Stimulated activated CD4-positive, alpha-beta T cell treated with anti-CD3 and anti-CD28 coated beads, Interleukin-15, amount 100 ng/mL, for 48 hours (primary cell): ENCODE measurements at regions not wholly inside any gene's neighbourhood (a gene's known extent, or its start where the extent isn't known, plus 50 kb on each side); places are given as distances from the start of the nearest gene placed in this dataset.

Source experiments
- DNase-seq, 2 donors: peaks; one replicate each; pipeline ENCODE4 v3.0.0-alpha.2; 2020; ENCODE audit warnings: low read depth in 2 of 2

- DNase-seq: no peak
These were observed 717.3 kb downstream of the MRPL39 start for GRCh38 chr21:24890021-24890420.

DNA sequence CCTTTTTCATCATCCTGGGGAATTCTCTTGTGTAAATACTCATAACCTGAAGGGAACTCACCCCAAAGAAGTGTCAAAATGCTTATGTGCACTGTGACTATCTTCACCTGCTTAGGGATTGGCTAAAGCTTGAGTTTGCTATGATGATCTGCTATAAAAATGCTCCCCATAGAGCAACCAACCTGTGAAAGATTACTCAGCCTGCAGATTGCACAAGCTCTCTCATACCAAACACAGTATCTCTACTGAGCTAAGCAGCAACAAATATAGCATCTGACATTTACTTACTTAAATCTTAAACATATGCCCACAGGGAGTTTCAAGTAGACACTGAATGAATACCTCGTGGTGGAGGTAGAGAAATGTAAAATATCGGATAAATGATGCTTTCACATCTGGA is 725.8 kb downstream of the MRPL39 start:
- DNase-seq: no peak

DNA sequence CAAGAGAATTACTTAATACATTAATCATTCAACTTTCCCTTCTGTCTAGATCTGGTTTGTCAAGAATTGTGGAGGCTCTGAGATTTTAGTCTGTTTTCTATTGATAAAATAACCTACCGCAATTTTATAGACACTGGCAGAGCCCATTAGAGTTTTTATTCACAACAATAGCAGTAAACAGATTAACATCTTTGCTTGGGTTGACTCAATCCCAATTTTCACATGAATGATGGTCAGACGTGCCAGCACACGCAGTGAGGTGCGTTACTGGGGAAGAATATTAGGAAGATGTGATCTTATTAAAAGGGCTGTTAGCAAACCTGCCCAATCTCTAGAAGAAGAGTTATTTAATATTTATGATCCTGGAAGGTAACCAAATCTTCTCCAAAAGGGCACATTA is 736.6 kb downstream of the MRPL39 start:
- no peak for DNase-seq

DNA sequence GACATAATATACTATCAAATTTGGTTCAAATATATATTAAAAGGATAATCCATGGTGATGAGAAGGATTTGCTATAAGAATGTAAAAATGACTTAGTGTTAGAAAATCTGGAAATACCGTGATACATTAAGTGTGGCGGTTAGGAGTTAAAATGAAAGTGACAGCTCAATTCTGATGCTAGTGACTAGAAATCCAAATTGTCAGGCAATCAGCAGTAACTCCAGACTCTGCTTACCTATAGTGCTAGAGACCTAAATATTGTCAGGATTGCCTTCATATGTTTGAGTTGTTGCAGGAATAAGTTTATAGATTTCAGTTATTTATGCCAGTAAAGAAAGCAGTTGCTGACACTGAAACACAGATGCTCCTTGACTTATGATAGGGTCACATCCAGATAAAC is 737.4 kb downstream of the MRPL39 start:
- DNase-seq: no peak

DNA sequence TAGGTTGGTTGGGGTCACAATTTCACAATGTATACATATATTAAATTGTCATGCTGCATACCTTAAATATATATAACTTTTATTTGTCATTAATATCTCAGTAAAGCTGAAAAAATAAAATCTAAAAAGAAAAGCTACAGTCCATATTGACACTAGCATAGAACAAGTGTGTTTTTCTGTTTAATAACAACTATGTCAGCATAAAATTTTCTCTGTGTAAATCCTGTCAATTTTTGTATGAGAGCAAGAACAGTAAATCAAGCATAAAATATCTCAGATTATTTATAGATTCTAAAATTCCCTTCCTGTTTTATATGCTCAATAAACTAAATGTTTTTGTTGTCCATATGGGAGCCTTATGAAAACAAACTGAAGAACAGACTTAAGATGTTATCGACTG is 739.2 kb downstream of the MRPL39 start:
- DNase-seq: no peak

GRCh38 chr21:24861471-24861870 is 745.8 kb downstream of the MRPL39 start:
- no peak for DNase-seq

DNA sequence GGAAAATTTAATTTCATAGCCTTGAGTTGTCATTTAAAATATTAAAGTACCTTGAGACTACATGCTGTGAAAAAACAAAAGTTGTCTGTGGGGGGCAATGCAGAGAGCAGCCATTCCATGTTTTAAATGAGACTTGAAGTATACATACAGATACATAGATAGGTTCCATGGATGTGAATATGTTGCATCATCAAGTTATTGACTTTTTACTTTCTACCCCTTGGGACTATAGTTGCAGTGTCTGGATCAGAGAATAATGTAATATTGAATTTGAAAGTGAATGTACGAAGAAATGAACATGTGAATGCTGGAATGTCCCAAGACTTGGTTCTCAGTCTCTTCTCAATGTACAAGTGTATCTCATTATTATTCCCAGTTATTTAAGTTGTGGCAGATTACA is 751.0 kb downstream of the MRPL39 start:
- no peak for DNase-seq

GRCh38 chr21:24852610-24853195 is 754.6 kb downstream of the MRPL39 start:
- no peak for DNase-seq

DNA sequence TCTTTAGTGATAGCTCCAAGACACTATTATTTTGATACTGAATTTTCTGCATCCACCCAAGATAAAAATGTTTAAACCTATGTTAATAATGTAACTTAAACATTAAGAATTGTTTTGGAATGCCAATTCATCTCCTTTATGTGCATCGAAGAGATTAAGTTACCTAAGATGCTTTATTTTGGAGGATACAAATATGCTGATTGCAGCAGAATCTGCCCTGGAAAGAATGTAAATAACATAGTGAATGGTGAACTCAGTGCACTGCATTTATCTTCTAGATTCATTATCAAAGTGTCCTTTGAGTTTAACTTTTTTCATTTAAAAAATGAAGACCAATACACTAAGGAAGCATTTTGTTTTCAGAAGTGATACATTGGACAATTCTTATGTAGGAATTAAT is 757.2 kb downstream of the MRPL39 start:
- no peak for DNase-seq

DNA sequence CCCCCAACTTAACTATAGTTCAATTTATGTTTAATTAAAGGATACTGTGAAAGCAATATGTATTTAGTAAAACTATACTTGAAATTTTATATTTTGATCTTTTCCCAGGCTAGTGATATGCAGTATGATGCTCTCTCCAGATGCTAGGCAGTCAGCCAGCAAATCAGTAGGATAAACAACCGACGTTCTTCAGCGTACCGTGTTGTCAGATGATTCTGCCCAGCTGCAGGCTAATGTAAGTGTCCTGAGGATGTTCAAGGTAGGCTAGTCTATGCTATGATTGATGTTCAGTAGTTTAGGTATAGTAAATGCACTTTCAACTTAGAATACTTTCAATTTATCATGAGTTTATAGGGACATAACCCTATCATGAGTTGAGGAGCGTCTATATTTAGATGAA is 762.6 kb downstream of the MRPL39 start:
- DNase-seq: no peak

DNA sequence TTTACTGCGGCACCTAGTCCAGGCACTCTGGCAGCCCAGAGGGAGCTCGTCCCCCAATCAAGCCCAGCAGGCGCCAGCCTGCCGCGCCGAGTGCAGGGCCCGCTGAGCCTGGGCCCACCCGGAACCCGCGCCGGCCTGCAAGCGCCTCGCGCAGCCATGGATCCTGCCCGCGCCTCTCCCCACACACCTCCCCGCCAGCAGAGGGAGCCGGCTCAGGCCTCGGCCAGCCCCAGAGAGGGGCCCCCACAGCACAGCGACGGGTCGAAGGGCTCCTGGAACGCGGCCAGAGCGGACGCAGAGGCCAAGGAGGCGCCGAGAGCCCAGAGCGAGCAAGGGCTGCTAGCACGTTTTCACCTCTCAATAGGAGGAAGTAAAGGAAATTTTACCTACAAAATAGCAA is 767.0 kb downstream of the MRPL39 start:
- no peak for DNase-seq

GRCh38 chr21:24832961-24833360 is 774.3 kb downstream of the MRPL39 start:
- DNase-seq: no peak

GRCh38 chr21:24829397-24829796 is 777.9 kb downstream of the MRPL39 start:
- no peak for DNase-seq

DNA sequence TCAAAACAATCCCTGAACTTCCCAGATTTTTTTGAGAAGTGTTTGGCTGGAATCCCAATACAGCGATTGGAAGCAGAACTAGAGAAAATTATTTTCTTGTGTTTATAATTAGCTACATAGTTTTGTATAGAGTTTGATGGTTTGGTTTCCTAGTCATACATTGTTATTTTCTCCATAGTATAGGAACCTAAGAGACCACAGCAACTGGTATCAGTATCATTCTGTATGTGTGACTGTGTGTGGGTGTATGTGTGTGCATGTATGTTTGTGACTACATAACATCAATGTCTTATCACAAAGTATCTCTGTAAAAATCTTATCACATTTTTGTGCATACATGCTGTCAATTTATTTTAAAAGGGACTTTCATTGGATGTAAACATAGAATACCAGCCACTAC is 780.5 kb downstream of the MRPL39 start:
- DNase-seq: no peak

GRCh38 chr21:24825348-24825747 is 781.9 kb downstream of the MRPL39 start:
- no peak for DNase-seq

- no peak for DNase-seq
These were observed 783.1 kb downstream of the MRPL39 start for GRCh38 chr21:24824209-24824608.

DNA sequence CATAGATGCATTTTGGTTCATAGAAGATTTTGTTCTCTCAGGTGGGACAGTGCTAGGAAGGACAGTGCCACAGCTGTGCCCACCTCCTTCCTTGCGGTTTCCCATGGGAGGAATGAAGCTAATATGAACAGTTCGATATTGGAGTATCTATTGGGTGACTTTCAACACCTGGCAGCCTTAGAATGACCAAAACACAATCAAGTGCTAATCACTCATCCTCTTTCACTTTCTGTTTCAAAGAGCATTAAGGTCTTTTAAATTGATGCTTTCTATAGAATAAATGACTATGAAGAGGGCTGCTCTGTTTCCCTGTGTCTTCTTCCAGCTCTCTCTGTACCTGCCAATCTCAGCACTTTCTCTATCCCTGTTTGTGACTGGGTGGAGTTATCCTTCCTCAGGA is 784.0 kb downstream of the MRPL39 start:
- DNase-seq: no peak

DNA sequence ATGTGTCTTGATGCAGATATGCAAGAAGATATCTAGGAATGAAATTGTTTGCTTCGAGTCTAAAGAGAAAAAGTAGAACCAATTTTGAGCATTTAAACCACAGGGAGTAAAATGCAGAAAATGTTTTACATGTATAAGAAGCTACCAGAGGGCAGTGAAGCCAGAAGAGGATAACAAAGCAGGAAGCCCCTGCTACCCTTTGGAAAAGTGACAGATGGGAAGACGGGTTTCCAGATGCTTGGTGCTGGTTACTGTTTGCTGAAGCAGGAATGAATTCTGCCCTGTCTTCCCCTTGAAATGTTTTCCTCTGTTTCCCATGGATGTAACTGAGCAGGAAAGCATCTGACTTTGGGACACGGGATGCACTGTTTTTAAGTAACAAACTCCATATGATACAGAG is 822.2 kb downstream of the MRPL39 start:
- no peak for DNase-seq

- no peak for DNase-seq
These were observed 826.1 kb downstream of the MRPL39 start for GRCh38 chr21:24781146-24781545.

DNA sequence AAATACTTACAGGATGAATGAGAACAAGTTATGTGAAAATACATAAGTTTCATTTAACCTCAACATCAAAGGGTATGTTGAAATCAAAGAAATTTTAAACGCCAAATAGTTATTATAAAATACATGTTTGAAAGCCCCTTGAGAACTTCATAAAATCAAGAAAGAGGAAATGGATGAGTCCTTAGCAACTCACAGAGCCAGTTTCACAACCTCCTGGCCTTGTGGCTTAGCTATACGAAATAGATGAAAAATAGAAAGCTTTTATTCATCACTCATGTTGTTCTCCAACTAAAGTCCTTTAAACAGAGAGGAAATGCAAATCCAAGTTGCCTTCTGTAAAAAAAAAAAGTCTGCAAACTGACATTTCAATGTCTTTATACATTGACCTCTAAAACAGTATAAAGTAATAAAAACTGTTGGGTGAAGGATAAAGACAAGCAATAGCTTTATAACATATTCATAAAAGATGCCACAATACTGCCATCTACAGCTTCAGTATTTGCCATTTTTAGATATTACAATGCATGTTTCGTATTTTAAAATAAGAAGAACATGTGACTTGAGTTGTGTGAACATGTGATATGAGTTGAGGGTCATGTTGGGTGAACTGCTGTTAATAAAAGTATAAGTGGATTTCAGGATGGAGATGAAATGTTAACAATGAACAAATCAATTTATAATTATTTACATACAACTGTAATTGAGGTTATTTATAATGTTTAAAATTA is 847.8 kb downstream of the MRPL39 start:
- DNase-seq: no peak

GRCh38 chr21:24738063-24738462 is 869.2 kb downstream of the MRPL39 start:
- no peak for DNase-seq

DNA sequence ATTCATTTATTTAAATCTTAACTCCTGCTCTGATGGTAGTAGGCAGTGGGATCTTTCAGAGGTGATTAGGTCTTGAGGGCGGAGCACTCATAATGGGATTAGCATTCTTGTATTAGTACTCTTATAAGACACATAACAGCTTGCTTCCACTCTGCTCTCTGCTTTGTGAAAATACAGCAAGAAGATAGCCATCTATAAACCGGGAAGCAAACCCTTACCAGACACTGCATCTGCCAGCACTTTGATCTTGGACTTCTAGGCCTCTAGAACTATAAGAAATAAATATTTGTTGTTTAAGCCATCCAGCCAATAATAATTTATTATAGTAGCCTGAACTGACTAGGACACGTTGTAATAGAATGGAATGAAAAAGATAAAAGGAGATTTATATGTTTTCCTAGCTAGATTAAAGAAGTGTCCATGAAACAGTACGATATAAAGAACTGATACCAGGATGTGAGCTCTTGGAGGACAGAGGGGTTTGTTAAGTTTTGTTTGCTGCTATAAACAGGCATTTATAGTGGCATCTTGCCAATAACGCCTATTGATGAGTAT is 869.9 kb downstream of the MRPL39 start:
- no peak for DNase-seq

DNA sequence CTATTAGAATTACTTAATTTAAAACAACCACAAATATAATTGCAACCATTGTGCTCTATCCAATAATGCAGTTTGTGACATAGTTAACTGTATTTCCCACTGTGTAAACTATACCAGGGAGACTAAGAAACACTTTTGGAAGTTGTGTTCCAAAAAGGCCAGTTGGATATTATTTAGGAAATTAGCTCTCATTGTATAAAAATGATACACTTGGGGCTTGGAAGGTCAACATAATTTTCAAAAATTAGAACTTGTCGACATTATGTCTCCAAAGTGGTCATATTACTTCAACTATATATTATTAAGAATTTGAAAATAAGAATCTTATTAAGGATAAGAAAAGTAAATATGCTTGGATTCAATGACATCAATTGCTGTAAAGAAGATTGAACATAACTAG is 876.6 kb downstream of the MRPL39 start:
- no peak for DNase-seq

DNA sequence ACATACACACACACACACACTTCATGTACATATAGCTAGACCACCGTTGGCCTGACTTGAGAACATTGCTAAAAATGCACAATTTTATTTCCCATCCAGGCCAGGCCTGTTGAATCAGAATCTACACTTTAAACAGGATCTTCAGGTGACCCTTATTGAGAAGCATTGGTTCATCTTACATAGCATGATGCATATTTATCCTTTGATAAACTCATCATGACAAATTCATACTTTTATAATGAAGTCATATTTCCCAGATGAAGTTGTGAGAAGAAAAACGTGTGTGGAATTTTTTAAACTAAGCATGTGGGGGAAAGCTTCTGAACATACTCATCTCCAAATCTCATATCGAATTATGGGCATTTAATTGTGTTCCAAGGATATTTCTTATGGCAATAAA is 877.7 kb downstream of the MRPL39 start:
- DNase-seq: no peak
